ENCODE measurements at regions not wholly inside any gene's neighbourhood (a gene's known extent, or its start where the extent isn't known, plus 50 kb on each side); places are given as distances from the start of the nearest gene placed in this dataset.
"Not testable (repeated sequence)": the region's sequence is repeated elsewhere in the genome, so short reads cannot be mapped to it uniquely, and the experiment has no call there.

- no peak overlapping the region for H3K4me3 ChIP-seq (ENCODE audit: low read depth, low read length)
- TF ChIP-seq CTCF (IDR thresholded peaks at IDR 0.05; ENCODE audit: borderline replicate concordance, insufficient read depth, low read depth, low read length): no peak
Observed at GRCh38 chr2:53317861-53318260, 449.7 kb upstream of the CHAC2 start.

- H3K4me3 ChIP-seq (ENCODE audit: low read depth, low read length): no peak overlapping the region
- TF ChIP-seq CTCF (IDR thresholded peaks at IDR 0.05; ENCODE audit: borderline replicate concordance, insufficient read depth, low read depth, low read length): no peak
Observed at GRCh38 chr2:53315149-53315548, 452.5 kb upstream of the CHAC2 start.

GRCh38 chr2:53314718-53315117 is 452.9 kb upstream of the CHAC2 start:
- no peak overlapping the region for H3K4me3 ChIP-seq (ENCODE audit: low read depth, low read length)
- no peak for TF ChIP-seq CTCF (IDR thresholded peaks at IDR 0.05; ENCODE audit: borderline replicate concordance, insufficient read depth, low read depth, low read length)

GRCh38 chr2:53313644-53314043 is 454.0 kb upstream of the CHAC2 start:
- not testable (repeated sequence) for H3K4me3 ChIP-seq (ENCODE audit: low read depth, low read length)

GRCh38 chr2:53312721-53313120 is 454.9 kb upstream of the CHAC2 start:
- no peak overlapping the region for H3K4me3 ChIP-seq (ENCODE audit: low read depth, low read length)
- no peak for TF ChIP-seq CTCF (IDR thresholded peaks at IDR 0.05; ENCODE audit: borderline replicate concordance, insufficient read depth, low read depth, low read length)

- no peak for TF ChIP-seq CTCF (IDR thresholded peaks at IDR 0.05; ENCODE audit: borderline replicate concordance, insufficient read depth, low read depth, low read length)
- H3K4me3 ChIP-seq (ENCODE audit: low read depth, low read length): no peak overlapping the region
Observed at GRCh38 chr2:53312181-53312580, 455.4 kb upstream of the CHAC2 start.

GRCh38 chr2:53303012-53303578 is 464.5 kb upstream of the CHAC2 start:
- H3K4me3 ChIP-seq (ENCODE audit: low read depth, low read length): no peak overlapping the region
- no peak for TF ChIP-seq CTCF (IDR thresholded peaks at IDR 0.05; ENCODE audit: borderline replicate concordance, insufficient read depth, low read depth, low read length)

GRCh38 chr2:53302455-53302854 is 465.1 kb upstream of the CHAC2 start:
- TF ChIP-seq CTCF (IDR thresholded peaks at IDR 0.05; ENCODE audit: borderline replicate concordance, insufficient read depth, low read depth, low read length): no peak

More at GRCh38 chr2:53302455-53302854, 465.1 kb upstream of the CHAC2 start:
- H3K4me3 ChIP-seq (ENCODE audit: low read depth, low read length): no peak overlapping the region
